AG04449 (cell line): ENCODE measurements at regions not wholly inside any gene's neighbourhood (a gene's known extent, or its start where the extent isn't known, plus 50 kb on each side); places are given as distances from the start of the nearest gene placed in this dataset.

Experiments used
- CTCF ChIA-PET: fragments of 350-600 bp; formaldehyde crosslinking; extraction: SDS; loops from one replicate; lab custom pipeline; 2021; ENCODE audit warnings: antibody characterized with exemption; lab: Yijun Ruan, JAX
- POLR2A ChIA-PET: fragments of 400-600, 350-600 bp; formaldehyde crosslinking; extraction: SDS; loops from one replicate; lab custom pipeline; 2020; ENCODE audit warnings: antibody characterized with exemption, inconsistent platforms; lab: Yijun Ruan, JAX
- DNase-seq: peaks from one replicate; pipeline ENCODE4 v3.0.0-alpha.2; 2010; ENCODE audit warnings: low read depth, low spot score
- H3K4me3 ChIP-seq: 2 replicates; pipeline ENCODE4 v1.5.1; 2011; ENCODE audit warnings: low read depth, mild to moderate bottlenecking, control low read depth, low read length
- TF ChIP-seq, protein P1 (sequence below): IDR thresholded peaks from one replicate; pipeline ENCODE4 v1.5.1; 2011; ENCODE audit warnings: mild to moderate bottlenecking, moderate library complexity, low read length, control low read depth, inconsistent platforms; ENCODE audit not compliant: insufficient read depth; ENCODE audit errors: missing control alignments

DNA sequence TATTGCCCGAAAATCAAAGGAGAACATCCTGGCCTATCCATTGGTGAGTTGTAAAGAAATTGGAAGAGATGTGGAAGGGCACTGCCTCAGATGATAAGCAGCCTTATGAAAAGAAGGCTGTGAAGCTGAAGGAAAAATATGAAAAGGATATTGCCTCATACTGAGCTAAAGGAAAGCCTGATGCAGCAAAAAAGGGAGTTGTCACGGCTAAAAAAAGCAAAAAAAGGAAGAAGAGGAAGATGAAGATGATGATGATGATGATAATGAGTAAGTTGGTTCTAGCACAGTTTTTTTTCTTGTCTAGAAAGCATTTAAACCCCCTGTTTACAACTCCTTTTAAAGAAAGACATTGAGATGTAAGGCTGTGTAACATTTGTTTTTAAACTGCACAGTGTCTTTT is 59.8 kb upstream of the ZBED3 start:
- CTCF ChIA-PET: interaction anchor here (5.2 to 7.3 kb wide), 2 partner anchors 10 to 346 kb away, joined by 39 to 115 read pairs; partner anchors contain the start of gene WDR41
- POLR2A ChIA-PET: no interaction called here
- no peak overlapping the region for H3K4me3 ChIP-seq
- DNase-seq: no peak
- TF ChIP-seq, protein P1, sequence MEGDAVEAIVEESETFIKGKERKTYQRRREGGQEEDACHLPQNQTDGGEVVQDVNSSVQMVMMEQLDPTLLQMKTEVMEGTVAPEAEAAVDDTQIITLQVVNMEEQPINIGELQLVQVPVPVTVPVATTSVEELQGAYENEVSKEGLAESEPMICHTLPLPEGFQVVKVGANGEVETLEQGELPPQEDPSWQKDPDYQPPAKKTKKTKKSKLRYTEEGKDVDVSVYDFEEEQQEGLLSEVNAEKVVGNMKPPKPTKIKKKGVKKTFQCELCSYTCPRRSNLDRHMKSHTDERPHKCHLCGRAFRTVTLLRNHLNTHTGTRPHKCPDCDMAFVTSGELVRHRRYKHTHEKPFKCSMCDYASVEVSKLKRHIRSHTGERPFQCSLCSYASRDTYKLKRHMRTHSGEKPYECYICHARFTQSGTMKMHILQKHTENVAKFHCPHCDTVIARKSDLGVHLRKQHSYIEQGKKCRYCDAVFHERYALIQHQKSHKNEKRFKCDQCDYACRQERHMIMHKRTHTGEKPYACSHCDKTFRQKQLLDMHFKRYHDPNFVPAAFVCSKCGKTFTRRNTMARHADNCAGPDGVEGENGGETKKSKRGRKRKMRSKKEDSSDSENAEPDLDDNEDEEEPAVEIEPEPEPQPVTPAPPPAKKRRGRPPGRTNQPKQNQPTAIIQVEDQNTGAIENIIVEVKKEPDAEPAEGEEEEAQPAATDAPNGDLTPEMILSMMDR: no peak

DNA sequence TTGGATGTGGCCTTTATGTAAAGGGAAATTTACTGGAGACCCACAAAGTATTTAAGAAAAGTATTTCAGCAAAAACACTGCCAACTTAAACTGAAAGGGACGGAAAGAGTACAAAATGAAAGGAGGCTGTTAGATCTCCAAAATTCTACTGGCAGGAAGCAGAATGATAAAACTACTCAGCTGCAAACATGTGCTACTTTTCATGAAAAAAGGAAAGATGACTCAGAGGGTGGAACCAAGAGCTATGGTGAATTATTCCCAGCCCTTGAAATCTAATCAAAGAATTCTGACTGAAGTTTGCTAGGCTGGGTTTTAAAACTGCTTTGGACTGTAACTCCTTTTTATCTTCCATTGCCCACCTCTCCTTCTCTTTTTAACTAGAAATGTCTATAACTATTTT is 58.6 kb upstream of the ZBED3 start:
- DNase-seq: no peak
- no peak overlapping the region for H3K4me3 ChIP-seq
- POLR2A ChIA-PET: interaction anchor here (1.2 kb wide), 1 partner anchor 346 kb away, joined by 6 read pairs; no protein-coding TSS in a partner anchor
- TF ChIP-seq, protein P1: no peak
- CTCF ChIA-PET: interaction anchor here (0.6 to 7.3 kb wide), 29 partner anchors 8 to 351 kb away, joined by 3 to 115 read pairs (median 4); partner anchors contain the start of gene WDR41

DNA sequence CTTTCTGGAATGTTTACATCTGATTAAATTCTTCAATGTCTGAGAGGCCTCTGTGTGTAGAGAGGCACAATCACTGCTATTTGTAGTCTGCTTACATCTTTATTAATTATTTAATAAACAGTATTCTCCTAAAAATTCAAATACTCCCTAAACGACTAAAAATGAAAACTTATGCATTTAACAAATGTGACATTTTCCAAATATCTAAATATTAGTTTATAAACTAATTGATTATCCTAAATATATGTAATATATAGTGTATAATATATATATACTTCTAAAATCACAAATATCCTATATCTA is 57.7 kb upstream of the ZBED3 start:
- no peak for DNase-seq
- ChIA-PET POLR2A (interaction anchor here (1.2 kb wide), 1 partner anchor 347 kb away, joined by 6 read pairs; no protein-coding TSS in a partner anchor), CTCF (interaction anchor here (0.8 to 7.3 kb wide), 32 partner anchors 8 to 380 kb away, joined by 3 to 115 read pairs (median 4); partner anchors contain the start of gene WDR41)
- no peak overlapping the region for H3K4me3 ChIP-seq
- TF ChIP-seq, protein P1: no peak

DNA sequence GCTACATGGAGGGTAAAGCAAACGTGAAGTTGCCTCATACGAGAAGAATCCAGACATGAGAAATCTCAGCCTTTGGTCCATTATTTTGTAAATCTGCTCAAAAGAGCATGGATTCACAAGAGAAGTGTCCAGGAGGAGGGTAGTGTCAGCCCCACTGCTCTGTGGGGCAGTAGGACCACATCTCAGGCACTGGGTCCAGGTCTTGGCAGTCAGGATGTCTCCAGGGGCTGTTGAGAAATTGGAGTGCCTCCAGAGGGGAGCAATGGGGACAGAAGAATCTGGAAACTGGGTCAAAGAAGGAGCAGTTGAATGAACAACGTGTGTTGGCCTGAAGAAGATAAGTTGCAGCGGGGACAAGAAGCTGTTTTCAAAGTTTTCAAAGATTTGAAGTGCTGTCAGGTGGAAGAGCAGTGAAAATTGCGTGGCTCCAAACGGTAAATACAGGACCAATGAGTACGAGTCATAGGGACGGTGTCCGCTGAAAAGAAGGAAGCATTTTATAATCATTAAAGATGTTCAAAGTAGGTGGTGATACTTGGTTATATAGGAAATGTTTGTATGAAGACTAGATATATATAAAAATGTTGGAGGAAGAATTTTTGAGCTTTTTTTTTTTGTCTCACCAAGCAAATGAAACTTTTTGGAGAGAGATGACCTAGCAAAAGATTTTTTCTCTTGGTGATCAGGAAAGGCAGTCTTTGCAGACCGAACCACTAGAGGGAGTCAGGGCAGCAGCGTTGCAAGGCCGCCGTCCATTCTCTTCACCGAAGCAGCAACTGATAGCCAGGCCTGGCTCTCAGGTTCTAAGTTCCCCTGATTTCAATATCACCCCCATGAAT is 57.1 kb upstream of the ZBED3 start:
- DNase-seq: peak; percentile 34
- POLR2A ChIA-PET: no interaction called here
- CTCF ChIA-PET: interaction anchor here (0.6 to 7.3 kb wide), 27 partner anchors 8 to 1970 kb away, joined by 3 to 115 read pairs (median 4); partner anchors contain the start of gene WDR41
- TF ChIP-seq, protein P1: peak; percentile 93
- H3K4me3 ChIP-seq: no peak overlapping the region

DNA sequence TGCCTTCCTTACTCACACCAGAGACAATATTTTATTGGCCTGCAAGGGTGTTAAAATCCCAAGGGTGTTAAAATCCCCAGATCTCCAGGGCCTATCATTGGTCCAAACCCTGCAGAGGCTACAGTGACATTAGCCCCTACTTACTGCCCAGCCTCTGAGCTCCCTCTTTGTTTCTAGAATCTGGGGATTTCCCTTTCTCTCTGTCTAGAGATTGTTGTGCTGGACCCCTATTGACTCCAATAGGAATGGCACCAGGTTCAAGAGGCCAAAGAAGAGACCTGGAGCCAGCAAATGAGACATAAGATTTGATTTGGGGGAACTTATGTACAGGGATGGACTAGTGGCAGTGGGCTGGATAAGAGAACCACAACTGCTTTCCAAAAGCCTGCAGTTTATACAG is 53.3 kb upstream of the ZBED3 start:
- TF ChIP-seq, protein P1: no peak
- DNase-seq: no peak
- CTCF ChIA-PET: interaction anchor here (0.8 to 2.1 kb wide), 4 partner anchors 14 to 352 kb away, joined by 3 to 11 read pairs (median 4); partner anchors contain the start of gene WDR41
- no peak overlapping the region for H3K4me3 ChIP-seq
- POLR2A ChIA-PET: no interaction called here

DNA sequence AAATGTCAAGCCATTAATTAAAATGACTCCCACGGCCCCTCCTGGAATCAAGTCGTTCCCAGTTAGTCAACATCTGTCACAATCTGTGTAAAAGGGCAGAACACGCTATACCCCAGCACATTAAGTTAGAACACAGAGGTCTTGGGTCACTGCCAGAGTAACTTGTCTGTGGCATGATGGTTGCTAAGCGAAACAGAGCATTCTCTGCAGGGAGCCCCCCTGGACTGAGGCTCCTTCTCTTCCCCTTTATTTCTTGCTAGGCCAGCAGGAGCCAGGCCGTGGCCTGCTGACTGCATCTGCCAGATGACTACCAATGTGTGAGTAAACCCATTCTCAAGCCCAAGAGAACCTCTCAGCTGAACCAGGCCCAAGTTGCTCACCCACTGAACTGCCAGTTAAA is 51.9 kb upstream of the ZBED3 start:
- TF ChIP-seq, protein P1: no peak
- ChIA-PET CTCF (interaction anchor here (1.1 to 2.2 kb wide), 3 partner anchors 17 to 354 kb away, joined by 3 to 5 read pairs (median 5); partner anchors contain the start of gene WDR41), POLR2A (no interaction called here)
- DNase-seq: no peak
- no peak overlapping the region for H3K4me3 ChIP-seq
